ENCODE measurements at regions not wholly inside any gene's neighbourhood (a gene's known extent, or its start where the extent isn't known, plus 50 kb on each side); places are given as distances from the start of the nearest gene placed in this dataset.

DNA sequence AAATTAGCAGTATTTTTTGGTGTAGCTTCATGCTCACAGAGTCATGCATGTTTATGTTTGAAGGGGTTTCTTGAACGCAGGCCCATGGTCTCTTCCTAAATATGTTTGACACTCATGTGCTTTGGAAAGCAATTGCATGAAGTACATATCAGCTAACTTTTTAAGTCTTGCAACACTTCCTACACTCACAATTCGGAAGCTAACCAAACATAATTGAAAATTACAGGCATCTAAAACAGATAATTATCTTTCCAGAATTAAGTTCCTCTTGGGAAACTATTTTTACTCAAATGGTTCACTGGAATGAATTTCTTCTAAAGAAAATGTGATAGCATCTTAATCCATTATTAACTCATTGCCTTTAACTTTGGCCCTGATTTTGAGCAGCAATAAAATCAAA, 438.9 kb downstream of the RAP2B start:
- H3K27me3 ChIP-seq = no peaks in the 10 kb centered on the region
- no peaks in the 10 kb centered on the region for H3K36me3 ChIP-seq
- H3K27ac ChIP-seq = peak overlapping the region in 1 of 3 donors; percentile 14
- 9% methylated on average over 2 of the region's 2 CpGs for WGBS (ENCODE audit: insufficient coverage, low coverage, low lambda C conversion rate, missing lambda C conversion rate)
- no peak for DNase-seq
- TF ChIP-seq, protein P1, sequence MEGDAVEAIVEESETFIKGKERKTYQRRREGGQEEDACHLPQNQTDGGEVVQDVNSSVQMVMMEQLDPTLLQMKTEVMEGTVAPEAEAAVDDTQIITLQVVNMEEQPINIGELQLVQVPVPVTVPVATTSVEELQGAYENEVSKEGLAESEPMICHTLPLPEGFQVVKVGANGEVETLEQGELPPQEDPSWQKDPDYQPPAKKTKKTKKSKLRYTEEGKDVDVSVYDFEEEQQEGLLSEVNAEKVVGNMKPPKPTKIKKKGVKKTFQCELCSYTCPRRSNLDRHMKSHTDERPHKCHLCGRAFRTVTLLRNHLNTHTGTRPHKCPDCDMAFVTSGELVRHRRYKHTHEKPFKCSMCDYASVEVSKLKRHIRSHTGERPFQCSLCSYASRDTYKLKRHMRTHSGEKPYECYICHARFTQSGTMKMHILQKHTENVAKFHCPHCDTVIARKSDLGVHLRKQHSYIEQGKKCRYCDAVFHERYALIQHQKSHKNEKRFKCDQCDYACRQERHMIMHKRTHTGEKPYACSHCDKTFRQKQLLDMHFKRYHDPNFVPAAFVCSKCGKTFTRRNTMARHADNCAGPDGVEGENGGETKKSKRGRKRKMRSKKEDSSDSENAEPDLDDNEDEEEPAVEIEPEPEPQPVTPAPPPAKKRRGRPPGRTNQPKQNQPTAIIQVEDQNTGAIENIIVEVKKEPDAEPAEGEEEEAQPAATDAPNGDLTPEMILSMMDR (IDR thresholded peaks at IDR 0.05) = no peak
- no peak for TF ChIP-seq POLR2A (IDR thresholded peaks at IDR 0.05)
- H3K4me3 ChIP-seq = no peak overlapping the region
- intact Hi-C loops (cut with DNase I) = no loop called here
- peaks cover 0 to 28% (median 10%) of the 10 kb centered on the region in 4 donors for H3K4me1 ChIP-seq
- H3K9me3 ChIP-seq = no peaks in the 10 kb centered on the region
- ATAC-seq = peak in 2 of 4 donors; percentile 33 to 39

DNA sequence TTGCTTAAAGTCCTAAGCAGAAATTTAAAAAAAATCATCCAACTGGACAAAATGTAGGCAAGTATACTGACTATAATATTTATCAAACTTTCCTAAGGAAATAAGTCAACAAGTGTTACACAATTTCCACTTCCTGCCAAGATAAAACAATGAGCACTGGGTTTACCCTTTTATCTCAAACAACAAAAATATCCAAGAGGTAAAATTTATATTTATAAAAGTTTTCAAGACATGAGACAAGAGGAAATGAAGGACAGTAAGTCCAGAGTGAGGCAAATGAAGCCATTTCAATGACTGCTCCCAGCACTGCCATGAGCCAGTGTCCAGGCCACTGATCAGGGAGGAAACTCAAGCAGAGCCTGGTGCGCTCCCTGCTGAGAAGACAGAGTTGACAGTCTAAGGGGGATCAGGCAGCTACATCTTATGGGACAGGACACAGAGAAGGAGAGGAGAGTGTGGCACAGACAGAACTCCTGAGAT, 439.4 kb downstream of the RAP2B start:
- TF ChIP-seq POLR2A (IDR thresholded peaks at IDR 0.05) = no peak
- TF ChIP-seq, protein P1 (IDR thresholded peaks at IDR 0.05) = no peak
- Histone ChIP-seq H3K27ac (no peak overlapping the region), H3K4me3 (no peak overlapping the region), H3K4me1 (peaks cover 0 to 28% (median 10%) of the 10 kb centered on the region in 4 donors), H3K9me3 (no peaks in the 10 kb centered on the region), H3K27me3 (no peaks in the 10 kb centered on the region), H3K36me3 (no peaks in the 10 kb centered on the region)
- intact Hi-C loops (cut with DNase I) = no loop called here
- WGBS (ENCODE audit: insufficient coverage, low coverage, low lambda C conversion rate, missing lambda C conversion rate) = 88% methylated on average over 1 of the region's 1 CpG
- ATAC-seq (peak; percentile 64 to 70 (median 66)), DNase-seq (no peak)

DNA sequence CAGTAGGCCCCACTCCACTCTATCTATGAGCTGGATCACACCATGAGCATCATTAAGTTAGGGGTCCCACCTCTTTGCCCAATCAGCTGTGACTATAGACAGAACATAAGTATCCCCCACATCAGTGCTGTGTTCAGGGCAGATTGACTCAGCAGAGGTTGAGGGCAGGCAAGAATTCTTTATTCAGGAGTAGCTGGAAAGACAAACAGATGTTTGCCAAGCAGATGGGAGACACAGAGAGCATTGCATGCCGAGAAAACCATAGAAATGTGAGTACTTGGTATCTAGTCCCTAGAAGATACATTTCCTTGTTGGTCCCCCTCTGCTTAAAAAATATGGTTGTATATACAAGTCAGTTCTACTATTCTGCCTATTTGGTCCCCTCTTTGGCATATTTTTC, 440.8 kb downstream of the RAP2B start:
- TF ChIP-seq, protein P1 (IDR thresholded peaks at IDR 0.05) = no peak
- no peak for TF ChIP-seq POLR2A (IDR thresholded peaks at IDR 0.05)
- H3K27ac ChIP-seq = no peak overlapping the region
- no peak overlapping the region for H3K4me3 ChIP-seq
- H3K27me3 ChIP-seq = no peaks in the 10 kb centered on the region
- intact Hi-C loops (cut with DNase I) = no loop called here
- no peaks in the 10 kb centered on the region for H3K9me3 ChIP-seq
- H3K4me1 ChIP-seq = peaks cover 0 to 28% (median 10%) of the 10 kb centered on the region in 4 donors
- ATAC-seq = no peak
- DNase-seq = no peak
- no peaks in the 10 kb centered on the region for H3K36me3 ChIP-seq
- 71% methylated on average over 1 of the region's 1 CpG for WGBS (ENCODE audit: insufficient coverage, low coverage, low lambda C conversion rate, missing lambda C conversion rate)

DNA sequence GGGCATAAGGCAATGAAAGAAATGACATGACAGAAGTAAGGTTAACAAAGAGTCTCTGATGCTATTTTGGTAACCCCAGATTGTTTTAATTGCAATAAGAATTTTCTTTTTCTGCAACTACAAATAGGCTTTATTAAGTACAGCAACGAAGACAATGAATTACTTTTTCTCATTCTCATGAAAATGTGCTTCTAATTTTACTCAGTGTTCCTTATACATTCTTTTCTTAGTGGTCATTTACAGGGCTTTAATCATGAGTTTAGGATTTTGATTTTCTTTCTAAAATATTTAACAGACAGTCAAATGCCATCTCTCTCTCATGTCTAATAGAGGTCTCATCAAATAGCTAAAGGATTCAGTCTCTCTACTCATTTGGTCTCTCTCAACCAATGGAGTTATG, 452.1 kb downstream of the RAP2B start:
- no peak for DNase-seq
- no peak overlapping the region for H3K27ac ChIP-seq
- intact Hi-C loops (cut with DNase I) = no loop called here

More for the DNA sequence above, 452.1 kb downstream of the RAP2B start:
- H3K4me1 ChIP-seq = no peaks in the 10 kb centered on the region
- H3K4me3 ChIP-seq = no peak overlapping the region
- no peak for ATAC-seq
- H3K9me3 ChIP-seq = no peaks in the 10 kb centered on the region
- no peaks in the 10 kb centered on the region for H3K27me3 ChIP-seq
- H3K36me3 ChIP-seq = no peaks in the 10 kb centered on the region
- WGBS (ENCODE audit: insufficient coverage, low coverage, low lambda C conversion rate, missing lambda C conversion rate) = 81% methylated on average over 1 of the region's 1 CpG
- TF ChIP-seq, protein P1 (IDR thresholded peaks at IDR 0.05) = no peak
- TF ChIP-seq POLR2A (IDR thresholded peaks at IDR 0.05) = no peak
